Uterus (tissue), 2 donors: ENCODE measurements at regions not wholly inside any gene's neighbourhood (a gene's known extent, or its start where the extent isn't known, plus 50 kb on each side); places are given as distances from the start of the nearest gene placed in this dataset.

Source experiments
- POLR2A ChIP-seq, 2 donors: fragments of 450-650 bp; IDR thresholded peaks; one replicate each; pipeline ENCODE4 v1.6.1; 2016; ENCODE audit warnings: antibody characterized with exemption in 2 of 2, mild to moderate bottlenecking in 1 of 2, moderate library complexity in 1 of 2
- TF ChIP-seq, protein P1 (sequence below), 4 experiments: fragments of 200-600 bp in 2 of 4; fragments of 450-650 bp in 2 of 4; sonication (generic) in 2 of 4; IDR thresholded peaks; one replicate each; pipeline ENCODE4 v1.5.1; 2016 to 2019; ENCODE audit warnings: antibody characterized with exemption in 4 of 4, mild to moderate bottlenecking in 2 of 4, moderate library complexity in 1 of 4

DNA sequence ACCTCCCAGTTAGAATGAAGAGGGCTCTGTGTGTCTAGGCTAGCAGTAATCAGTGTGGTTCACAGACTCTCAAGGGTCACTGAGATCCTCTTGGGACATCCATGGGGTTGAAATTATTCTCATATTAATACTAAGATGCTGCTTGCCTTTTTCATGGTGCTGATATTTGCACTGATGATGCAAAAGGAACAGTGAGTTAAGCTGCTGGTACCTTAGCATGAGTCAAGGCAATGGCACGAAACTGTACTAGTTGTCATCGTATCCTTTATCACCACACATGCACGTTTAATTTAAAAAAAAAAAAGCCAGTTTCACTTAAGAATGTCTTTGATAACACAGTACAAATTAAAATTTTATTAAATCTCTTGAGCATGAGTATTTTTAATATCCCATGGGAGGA, 151.9 kb upstream of the TANK start:
- TF ChIP-seq POLR2A (IDR thresholded peaks at IDR 0.05) = no peak
- TF ChIP-seq, protein P1, sequence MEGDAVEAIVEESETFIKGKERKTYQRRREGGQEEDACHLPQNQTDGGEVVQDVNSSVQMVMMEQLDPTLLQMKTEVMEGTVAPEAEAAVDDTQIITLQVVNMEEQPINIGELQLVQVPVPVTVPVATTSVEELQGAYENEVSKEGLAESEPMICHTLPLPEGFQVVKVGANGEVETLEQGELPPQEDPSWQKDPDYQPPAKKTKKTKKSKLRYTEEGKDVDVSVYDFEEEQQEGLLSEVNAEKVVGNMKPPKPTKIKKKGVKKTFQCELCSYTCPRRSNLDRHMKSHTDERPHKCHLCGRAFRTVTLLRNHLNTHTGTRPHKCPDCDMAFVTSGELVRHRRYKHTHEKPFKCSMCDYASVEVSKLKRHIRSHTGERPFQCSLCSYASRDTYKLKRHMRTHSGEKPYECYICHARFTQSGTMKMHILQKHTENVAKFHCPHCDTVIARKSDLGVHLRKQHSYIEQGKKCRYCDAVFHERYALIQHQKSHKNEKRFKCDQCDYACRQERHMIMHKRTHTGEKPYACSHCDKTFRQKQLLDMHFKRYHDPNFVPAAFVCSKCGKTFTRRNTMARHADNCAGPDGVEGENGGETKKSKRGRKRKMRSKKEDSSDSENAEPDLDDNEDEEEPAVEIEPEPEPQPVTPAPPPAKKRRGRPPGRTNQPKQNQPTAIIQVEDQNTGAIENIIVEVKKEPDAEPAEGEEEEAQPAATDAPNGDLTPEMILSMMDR (IDR thresholded peaks at IDR 0.05) = no peak
